GM18498 (cell line): ENCODE measurements at regions not wholly inside any gene's neighbourhood (a gene's known extent, or its start where the extent isn't known, plus 50 kb on each side); places are given as distances from the start of the nearest gene placed in this dataset.
"Not testable (repeated sequence)": the region's sequence is repeated elsewhere in the genome, so short reads cannot be mapped to it uniquely, and the experiment has no call there.

Experiments used
- ATAC-seq: cut with Tn5 transposase; IDR thresholded peaks from one replicate; pipeline ENCODE4 v1.9.1; 2021; ENCODE audit warnings: mild to moderate bottlenecking, moderate library complexity; ENCODE audit not compliant: unreplicated experiment

- not testable (repeated sequence) for ATAC-seq
Observed at GRCh38 chr1:146654763-146655162, 283.4 kb upstream of the NBPF12 start.

GRCh38 chr1:146645978-146646604 lies 292.0 kb upstream of the NBPF12 start:
- not testable (repeated sequence) for ATAC-seq

GRCh38 chr1:146641534-146641933 lies 296.6 kb upstream of the NBPF12 start:
- ATAC-seq, result not testable (repeated sequence)

- not testable (repeated sequence) for ATAC-seq
Observed at GRCh38 chr1:146640671-146641070, 297.5 kb upstream of the NBPF12 start.

GRCh38 chr1:146630302-146630701 lies 307.8 kb upstream of the NBPF12 start:
- not testable (repeated sequence) for ATAC-seq

GRCh38 chr1:146618582-146618981 lies 319.5 kb upstream of the NBPF12 start:
- not testable (repeated sequence) for ATAC-seq

GRCh38 chr1:146604681-146605080 lies 333.4 kb upstream of the NBPF12 start:
- not testable (repeated sequence) for ATAC-seq

GRCh38 chr1:146600720-146601307 lies 337.3 kb upstream of the NBPF12 start:
- not testable (repeated sequence) for ATAC-seq

- not testable (repeated sequence) for ATAC-seq
Observed at GRCh38 chr1:146599906-146600305, 338.2 kb upstream of the NBPF12 start.

- not testable (repeated sequence) for ATAC-seq
Observed at GRCh38 chr1:146581229-146581628, 352.4 kb upstream of the NOTCH2NLA start.

GRCh38 chr1:146567541-146567940 lies 338.7 kb upstream of the NOTCH2NLA start:
- not testable (repeated sequence) for ATAC-seq

- ATAC-seq, result not testable (repeated sequence)
Observed at GRCh38 chr1:146558032-146558431, 329.2 kb upstream of the NOTCH2NLA start.

GRCh38 chr1:146556405-146556804 lies 327.6 kb upstream of the NOTCH2NLA start:
- not testable (repeated sequence) for ATAC-seq

- not testable (repeated sequence) for ATAC-seq
Observed at GRCh38 chr1:146552414-146552813, 323.6 kb upstream of the NOTCH2NLA start.

GRCh38 chr1:146548684-146549083 lies 319.9 kb upstream of the NOTCH2NLA start:
- ATAC-seq, result not testable (repeated sequence)

GRCh38 chr1:146546189-146546588 lies 317.4 kb upstream of the NOTCH2NLA start:
- ATAC-seq, result not testable (repeated sequence)

- not testable (repeated sequence) for ATAC-seq
Observed at GRCh38 chr1:146537775-146538373, 309.1 kb upstream of the NOTCH2NLA start.

GRCh38 chr1:146536028-146536427 lies 307.2 kb upstream of the NOTCH2NLA start:
- ATAC-seq, result not testable (repeated sequence)

- not testable (repeated sequence) for ATAC-seq
Observed at GRCh38 chr1:146535575-146535974, 306.8 kb upstream of the NOTCH2NLA start.

GRCh38 chr1:146530958-146531357 lies 302.1 kb upstream of the NOTCH2NLA start:
- not testable (repeated sequence) for ATAC-seq

GRCh38 chr1:146522812-146523211 lies 294.0 kb upstream of the NOTCH2NLA start:
- ATAC-seq, result not testable (repeated sequence)

- ATAC-seq, result not testable (repeated sequence)
Observed at GRCh38 chr1:146522345-146522744, 293.5 kb upstream of the NOTCH2NLA start.
